Transverse colon (tissue), 4 donors: ENCODE measurements at regions not wholly inside any gene's neighbourhood (a gene's known extent, or its start where the extent isn't known, plus 50 kb on each side); places are given as distances from the start of the nearest gene placed in this dataset.

Experiments used
- EP300 ChIP-seq: sonication (generic); formaldehyde crosslinking; IDR thresholded peaks from one replicate; pipeline ENCODE4 v1.6.1; 2017; ENCODE audit warnings: antibody characterized with exemption, low read depth
- POLR2A ChIP-seq: fragments of 450-650 bp; IDR thresholded peaks from one replicate; pipeline ENCODE4 v1.6.1; 2016; ENCODE audit warnings: antibody characterized with exemption, mild to moderate bottlenecking, moderate library complexity
- POLR2AphosphoS5 ChIP-seq, 3 donors: sonication (generic); formaldehyde crosslinking; IDR thresholded peaks; one replicate each; pipeline ENCODE4 v1.6.1; 2016; ENCODE audit warnings: antibody characterized with exemption in 3 of 3
- TF ChIP-seq, protein P1 (sequence below), 5 experiments: fragments of 200-600 bp in 3 of 5; fragments of 450-650 bp in 2 of 5; sonication (generic) in 3 of 5; IDR thresholded peaks; 1 replicate in 2 of 5; 2 replicates in 3 of 5; pipeline ENCODE4 v1.5.1; 2016 to 2017; ENCODE audit warnings: antibody characterized with exemption in 5 of 5, inconsistent platforms in 3 of 5, mild to moderate bottlenecking in 2 of 5, moderate library complexity in 1 of 5

DNA sequence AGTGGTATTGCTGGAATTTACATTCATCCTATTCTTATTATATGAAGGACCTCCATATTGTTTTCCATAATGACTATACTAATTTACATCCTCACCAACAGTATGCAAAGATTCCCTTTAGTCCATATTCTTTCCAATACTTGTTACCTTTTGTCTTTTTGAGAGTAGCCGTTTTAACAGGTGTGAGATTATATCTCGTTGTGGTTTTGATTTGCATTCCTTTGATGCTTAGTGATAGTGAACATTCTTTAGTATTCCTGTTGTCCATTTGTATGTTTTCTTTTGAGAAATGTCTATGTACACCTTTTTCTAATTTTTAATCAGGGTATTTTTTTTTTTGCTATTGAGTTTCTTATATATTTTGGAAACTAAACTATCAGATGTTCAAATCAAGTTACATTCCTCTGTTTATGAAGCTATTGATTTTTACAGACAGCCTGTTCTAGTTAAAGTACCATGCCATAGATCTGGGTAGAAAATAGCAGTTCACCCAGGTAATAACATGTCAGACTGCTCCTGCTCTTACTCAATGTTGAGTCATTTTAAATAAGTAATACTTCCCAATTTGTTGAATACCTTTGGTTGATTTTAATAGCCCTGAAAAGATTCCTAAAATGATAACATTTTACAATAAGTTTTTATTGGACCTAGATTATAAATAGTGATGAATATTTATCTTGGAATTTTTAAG, 1108.7 kb downstream of the NCAM2 start:
- no peak for TF ChIP-seq EP300
- TF ChIP-seq, protein P1, sequence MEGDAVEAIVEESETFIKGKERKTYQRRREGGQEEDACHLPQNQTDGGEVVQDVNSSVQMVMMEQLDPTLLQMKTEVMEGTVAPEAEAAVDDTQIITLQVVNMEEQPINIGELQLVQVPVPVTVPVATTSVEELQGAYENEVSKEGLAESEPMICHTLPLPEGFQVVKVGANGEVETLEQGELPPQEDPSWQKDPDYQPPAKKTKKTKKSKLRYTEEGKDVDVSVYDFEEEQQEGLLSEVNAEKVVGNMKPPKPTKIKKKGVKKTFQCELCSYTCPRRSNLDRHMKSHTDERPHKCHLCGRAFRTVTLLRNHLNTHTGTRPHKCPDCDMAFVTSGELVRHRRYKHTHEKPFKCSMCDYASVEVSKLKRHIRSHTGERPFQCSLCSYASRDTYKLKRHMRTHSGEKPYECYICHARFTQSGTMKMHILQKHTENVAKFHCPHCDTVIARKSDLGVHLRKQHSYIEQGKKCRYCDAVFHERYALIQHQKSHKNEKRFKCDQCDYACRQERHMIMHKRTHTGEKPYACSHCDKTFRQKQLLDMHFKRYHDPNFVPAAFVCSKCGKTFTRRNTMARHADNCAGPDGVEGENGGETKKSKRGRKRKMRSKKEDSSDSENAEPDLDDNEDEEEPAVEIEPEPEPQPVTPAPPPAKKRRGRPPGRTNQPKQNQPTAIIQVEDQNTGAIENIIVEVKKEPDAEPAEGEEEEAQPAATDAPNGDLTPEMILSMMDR (IDR thresholded peaks at IDR 0.05), result no peak
- TF ChIP-seq POLR2AphosphoS5 (IDR thresholded peaks at IDR 0.05), result no peak
- no peak for TF ChIP-seq POLR2A
